NCI-H82 (cell line): ENCODE measurements at regions not wholly inside any gene's neighbourhood (a gene's known extent, or its start where the extent isn't known, plus 50 kb on each side); places are given as distances from the start of the nearest gene placed in this dataset.

Experiments
- DNase-seq: peaks from one replicate; lab custom pipeline; 2025; lab: John Stamatoyannopoulos, UW

DNA sequence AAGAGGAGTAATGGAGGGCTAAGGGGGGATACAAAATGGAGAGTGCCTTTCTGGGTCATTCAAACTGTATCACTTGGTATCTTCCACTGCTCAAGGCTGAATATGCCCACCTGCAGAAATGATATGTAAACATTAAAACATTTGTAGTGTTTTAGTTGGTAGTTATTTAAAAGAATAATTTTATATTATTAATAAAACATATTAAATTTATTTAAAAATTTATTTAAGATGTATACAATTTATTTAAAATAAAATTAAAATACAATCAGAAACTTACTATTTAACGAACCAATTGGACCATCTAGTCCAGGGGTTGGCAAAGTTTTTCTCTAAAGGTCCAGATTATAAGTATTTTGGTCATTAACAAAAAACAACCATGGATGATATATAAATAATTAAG lies 308.5 kb downstream of the PLK2 start:
- no peak for DNase-seq

DNA sequence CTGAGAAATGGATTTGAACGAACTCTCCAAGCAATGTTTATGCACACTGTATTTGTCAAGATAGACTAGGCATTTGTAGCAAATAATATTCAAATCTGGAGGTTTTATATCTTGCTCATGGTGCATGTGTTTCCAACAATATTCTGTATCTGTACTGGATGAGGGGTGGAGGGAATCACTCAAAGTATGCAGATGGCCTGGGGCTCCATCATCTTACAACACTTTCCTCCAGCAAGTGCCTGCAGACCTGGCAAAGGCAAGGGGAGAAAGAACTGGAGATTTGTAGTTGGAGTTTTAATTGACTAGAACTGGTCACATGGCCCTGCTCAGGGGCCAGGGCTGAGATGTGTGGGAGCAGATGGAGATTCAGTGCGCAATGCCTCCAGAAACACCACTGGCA lies 309.0 kb downstream of the PLK2 start:
- DNase-seq: no peak

DNA sequence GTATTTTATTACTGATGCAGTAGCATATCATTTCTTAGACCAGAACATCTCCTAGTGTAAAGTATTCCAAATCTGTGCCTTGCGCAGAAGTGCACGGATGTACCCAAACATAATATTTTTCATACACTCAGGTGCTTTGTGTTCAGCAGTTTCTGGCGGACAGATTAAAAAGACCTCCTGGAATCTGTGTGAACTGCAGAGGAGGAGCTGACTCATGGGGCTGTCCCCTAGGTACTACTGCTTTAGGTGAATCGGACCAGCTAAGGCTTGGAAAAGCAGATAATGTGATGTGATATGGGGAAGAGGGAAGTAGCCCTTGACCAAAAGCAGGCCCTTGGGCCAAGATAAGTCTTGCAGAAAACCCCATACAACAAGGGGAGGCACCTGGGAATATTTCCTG lies 310.1 kb downstream of the PLK2 start:
- DNase-seq: no peak

DNA sequence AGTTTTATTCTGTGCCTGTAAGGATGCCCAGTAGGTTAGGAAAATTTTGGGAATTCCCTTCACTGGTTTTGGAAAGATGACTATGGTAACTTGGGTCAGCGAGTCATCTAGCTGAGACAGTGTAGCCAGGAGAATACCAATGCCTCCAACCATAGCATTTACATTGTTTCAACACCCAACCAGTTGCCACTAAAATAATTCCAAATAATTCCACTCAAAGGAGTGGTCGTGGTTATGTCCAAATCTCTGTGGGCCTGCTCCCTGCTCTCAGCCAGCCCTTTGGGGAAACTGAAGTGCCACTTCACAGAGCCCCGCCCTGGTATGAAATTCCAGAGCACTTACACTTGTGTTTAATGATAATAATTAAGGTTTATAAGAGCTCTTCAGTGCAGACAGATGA lies 310.5 kb downstream of the PLK2 start:
- DNase-seq: no peak

DNA sequence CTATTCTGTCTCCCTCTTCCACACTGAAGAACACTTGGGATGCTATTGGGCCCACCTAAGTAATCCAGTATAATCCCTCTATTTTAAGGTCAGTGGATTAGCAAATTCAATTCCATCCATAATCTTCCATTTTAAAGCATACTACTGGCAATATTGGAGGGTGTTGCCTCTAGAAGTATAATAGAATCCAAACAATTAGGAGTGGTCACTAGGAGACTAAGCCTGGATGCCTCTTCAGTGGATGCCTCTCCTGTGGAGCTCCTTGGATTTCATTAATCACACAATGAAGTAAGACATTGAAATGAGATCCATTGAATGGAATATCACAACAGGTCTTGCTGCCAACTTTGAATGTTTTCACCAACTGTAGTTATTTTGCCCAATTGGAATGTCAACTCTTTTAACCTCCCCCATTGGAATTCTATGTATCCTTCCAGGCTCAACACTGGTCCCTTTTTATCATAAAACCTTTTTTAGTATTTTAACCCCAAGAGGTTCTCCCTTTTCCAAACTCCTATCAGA lies 311.6 kb downstream of the PLK2 start:
- DNase-seq: peak; percentile 13

DNA sequence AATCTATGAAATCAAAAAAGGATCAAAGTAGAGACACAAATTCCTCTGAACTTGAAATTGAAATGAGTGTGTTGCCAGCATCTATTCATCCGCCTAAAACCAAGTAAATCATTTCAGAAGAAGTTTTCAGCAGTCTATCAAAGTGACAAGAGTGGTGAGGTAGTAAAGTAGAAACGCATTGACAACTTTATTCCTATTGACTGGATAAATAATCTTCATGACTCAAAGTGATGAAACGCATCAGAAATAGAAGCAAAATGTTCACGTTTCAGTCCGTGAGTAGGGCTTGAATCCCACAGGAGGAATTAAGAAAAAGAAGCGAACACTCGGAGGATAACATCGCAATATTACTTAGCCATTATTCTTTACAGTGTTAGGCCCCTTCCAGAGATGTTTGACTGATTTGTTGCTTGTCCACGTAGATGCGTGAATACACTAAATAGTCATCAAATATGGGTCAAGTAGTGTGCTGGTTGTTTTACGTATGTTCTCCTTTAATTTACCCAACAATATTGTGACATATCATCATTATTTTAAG lies 314.4 kb downstream of the PLK2 start:
- no peak for DNase-seq

DNA sequence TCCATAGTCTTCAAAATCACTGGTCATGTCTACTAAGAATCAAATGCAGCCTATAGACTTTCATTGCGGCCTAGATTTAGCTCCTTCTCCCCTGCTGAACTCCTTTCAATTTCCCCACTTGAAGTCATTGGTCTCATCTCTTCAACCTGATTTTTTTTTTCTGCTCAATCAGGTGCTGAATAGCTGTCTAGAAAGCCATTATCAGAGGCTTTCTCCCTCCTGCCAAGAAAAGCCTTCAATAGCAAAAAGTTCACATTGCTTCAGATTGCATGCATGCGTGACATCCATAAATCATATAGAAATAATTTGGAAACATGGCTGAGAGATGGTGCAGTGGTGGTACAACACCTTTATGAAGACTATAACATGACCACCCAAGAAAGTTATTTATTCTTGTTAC lies 316.2 kb downstream of the PLK2 start:
- no peak for DNase-seq

DNA sequence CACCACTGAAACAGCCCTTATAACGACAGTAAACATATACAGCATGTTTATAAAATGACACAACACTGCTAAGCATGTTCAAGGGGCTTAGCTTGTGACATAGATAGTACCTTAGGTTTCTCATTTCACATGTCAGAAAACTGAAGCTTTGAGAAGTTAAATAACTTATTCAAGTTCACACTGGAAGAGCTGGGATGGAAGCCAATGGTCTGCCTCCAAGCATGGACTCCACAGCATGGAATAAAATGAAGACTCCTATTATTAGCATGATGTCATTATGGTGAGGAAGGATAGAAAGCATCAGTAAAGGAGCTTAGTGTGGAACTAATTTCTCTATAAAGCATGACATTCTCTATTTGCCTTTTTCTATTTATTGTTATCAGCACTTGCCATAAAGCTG lies 316.7 kb downstream of the PLK2 start:
- no peak for DNase-seq

DNA sequence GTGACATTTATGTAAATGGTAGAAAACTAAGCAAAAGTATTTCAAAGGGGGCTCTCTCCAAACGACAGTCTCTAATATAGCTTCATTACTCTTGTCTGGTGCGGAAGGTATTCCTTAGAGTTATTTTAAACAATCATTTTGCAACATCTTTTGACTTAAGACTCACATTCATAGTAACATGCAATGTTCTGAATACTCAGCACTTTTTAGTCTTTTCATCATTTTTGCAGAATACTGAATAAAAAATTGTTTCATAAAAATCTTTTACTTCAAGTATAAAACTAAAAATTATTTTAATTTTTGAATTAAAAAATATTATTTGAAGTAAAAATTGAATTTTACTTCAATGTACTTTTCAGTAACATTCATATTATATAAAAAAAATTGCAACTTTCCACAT lies 321.1 kb downstream of the PLK2 start:
- no peak for DNase-seq

DNA sequence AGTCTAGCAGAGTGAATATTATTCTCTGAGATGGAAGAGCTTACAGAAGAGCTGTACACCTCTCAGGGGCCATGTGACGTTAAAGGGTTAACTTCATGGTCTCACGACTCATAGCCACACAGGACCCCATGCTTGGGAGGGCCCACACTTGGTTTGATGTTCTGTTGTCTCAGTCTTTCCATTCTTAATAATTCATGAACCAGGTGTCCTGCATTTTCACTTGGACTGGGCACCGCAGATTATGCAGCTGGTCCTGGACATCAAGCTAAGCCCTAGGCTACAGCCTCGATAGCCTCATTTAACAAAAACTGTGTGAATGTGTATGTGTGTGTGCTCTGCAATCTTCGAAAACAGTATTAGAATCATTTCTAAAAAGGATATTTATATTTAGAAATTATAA lies 323.5 kb downstream of the PLK2 start:
- DNase-seq: no peak

DNA sequence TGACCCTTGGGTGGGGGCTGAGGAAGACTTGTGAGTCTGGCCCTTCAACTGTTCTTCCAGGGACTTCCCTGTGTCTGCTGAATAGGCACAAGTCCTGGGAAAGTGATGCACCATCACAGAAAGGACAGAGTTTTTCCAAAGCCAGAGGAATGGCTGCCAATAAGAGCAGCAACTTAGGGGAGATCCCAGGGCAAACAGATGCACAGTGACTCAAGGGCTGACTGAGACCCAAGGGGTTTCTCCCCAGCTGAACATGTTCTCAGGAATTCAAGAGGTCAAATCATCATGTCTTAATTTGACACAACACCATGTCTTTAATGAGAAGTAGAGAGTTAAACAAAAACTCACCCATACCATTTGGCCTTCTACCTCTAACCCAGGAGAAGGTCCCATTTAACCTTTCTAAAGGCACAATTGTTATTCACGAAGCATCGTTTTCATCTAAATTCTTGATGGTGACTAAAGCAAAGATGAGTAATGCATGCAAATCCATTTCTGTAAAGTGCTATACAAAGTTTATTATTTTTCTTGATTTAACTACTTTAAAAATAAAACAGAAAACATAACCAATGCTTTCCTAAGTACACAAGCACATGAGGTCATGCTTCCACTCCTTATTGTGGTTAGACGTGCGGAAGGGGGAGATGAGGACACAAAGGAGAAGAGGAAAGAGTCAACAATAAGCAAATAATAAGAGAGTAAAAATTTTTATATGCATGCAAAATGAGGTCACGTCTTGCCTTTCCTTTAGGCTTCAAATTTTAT lies 324.1 kb downstream of the PLK2 start:
- DNase-seq: no peak

DNA sequence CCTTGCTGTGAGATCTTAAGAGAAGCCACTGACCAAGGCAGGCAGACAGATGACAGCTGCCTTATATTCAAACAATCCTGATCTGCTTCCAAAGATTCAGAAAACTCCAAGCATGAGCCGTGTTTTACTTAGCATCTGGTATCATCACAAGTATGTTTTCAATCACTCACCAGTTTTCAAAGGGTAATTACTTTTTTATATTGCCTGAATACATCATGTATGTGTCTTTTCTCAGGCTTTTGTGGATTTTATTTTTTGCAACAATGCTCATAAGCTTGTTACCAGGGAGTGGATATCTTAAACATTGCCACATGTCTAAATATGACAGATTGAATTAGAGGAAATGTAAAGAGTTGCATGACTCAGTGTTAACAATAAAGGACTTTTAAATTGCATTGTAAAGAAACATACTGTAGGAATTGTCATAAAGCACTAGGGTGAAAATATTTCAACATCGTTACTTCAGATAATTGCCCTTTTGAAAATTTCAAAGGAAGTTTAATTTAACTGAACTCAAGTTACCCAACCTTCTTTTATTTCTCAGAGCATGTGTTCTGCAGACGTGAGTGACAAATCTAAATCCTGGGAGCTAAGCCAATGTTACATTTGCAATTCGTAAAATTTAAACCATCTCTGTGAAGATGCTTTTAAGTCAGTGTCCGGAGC lies 326.1 kb downstream of the PLK2 start:
- DNase-seq: no peak

DNA sequence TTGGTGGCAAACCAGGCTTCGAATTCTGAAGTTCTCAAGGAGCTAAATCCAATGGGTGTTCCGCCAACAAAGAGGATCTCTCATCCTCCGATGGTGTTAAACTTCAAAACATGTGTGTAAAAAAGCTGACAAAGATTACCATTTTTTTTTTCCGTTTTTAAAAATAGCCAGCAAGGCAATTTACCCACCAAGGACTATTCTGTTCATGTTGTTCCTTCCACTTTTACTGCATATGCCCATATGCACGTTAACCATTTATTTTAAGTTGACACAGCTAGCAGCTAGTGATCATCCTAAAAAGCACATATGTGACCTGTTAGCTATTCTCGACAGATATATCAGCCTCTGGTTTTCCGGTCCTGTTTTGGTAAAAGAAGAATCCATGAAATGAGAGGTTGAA lies 326.7 kb downstream of the PLK2 start:
- no peak for DNase-seq

DNA sequence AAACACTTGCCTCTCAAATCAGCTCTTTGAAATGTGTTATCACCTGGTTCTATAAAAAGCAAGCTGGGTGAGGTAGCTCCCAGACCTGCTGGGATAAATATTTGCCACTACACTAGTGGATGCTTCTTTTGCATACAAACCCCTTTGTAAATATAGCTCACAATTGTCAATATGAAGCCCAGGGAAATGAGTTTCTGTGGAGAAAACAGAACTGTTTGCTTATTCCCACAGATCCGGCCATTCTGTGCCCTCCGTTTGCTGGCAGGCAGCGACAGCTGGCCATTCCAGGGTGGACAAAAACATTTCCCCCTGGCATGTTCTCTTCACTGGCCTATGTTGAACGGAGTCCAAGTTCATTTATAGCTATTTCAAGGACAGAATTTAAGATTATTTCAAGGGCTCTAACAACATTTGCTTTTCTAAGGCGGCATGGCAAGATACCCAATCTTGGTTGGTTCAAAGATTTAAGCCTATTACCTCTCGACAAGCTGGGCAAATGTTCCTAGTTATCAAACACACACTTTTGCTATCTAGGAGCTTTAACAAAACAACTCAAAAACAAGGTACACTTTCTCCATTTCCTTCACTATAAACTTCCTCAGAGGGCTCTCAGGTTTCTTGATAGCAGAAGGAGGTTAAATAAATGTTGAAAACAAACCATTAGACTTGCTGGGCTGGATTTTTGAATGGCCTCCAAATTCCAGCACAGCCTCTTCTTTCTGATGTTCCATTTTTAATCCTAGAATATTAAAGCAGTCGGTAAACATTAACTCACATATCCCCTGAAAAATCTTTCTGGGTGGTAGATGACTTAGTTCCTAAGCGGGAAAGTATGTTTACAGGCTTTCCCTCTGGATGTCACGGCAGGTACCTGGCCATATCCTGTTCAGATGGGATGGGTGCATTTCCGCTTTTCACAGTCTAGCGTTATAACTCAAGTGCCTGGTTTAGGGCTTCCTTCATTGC lies 332.3 kb downstream of the PLK2 start:
- no peak for DNase-seq

DNA sequence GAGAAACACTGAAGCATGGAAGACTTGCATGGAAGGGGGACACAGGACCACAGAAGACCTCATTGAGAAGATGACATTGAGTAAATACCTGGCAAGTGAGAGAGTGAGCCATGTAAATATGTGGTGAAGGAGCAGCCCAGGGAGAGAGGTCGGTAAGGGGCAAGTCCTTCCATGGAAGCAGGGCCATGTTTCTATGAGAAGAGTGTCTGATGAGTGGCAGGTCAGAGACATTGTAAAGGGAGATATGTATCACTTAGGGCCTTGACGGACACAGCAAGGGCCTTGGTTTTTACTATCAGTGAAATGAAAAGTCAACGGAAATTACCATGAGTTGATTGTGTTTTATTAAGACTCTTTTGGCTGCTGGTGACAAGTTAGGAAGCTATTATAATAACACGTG lies 336.4 kb downstream of the PLK2 start:
- DNase-seq: no peak

DNA sequence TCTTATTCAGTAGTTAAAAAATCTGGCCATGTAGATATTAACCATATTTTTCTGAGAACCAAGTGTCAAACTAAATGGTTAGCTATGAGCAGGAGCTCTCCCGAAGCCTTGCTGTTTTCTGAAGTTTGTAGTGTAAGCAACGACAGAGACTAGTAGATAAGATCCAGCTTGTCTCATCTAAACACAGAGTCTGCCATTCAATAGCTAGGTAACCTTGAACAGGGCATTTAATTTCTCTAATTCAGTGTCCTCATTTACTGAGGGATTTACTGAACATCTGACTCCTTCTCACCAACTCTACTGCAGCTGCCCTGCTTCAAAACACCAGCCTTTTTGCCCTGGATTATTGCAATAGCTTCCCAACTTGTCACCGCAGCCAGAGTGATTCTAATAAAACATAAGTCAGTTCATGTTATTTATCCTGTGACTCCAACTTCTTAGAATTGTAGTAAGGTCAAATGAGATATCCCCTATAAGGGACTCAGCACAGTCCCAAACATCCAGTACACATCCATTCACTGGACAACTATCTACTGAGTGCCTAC lies 337.0 kb downstream of the PLK2 start:
- no peak for DNase-seq

DNA sequence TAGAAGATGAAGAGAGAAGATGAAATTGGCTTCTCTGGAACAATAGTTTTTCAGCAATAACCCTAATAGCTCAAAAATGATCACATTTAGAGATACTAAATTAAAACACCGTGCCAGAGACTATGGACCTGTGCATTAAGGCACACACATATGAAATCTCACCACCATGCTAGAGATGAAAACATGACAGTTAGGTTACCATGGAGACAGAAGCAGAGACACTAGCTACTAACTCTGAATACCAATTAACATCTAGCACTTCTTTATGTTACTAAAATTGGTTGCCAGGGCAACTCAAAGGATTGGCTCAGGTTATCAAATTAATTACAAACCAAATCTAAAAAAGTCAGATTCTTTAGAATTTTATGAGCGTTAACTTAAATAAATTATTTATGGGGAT lies 337.7 kb downstream of the PLK2 start:
- no peak for DNase-seq

DNA sequence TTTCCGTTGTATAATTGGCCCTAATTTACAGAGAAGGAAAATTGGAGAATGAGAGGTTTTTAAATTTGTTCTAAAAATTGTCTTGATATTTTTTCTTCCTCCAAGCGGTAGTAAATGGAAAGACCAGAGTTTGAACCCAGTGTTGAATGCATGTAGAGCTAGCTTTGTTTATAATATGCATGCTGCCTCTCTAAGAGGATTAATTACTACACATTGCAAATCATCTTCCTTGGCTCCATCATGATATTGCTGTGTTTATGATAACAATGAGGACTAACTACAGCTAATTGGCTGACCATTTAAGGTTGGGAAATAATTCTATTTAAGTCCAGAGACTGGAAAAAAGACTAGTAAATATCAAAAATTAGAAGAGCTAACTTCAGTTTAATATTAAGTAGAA lies 338.5 kb downstream of the PLK2 start:
- DNase-seq: peak; percentile 5

DNA sequence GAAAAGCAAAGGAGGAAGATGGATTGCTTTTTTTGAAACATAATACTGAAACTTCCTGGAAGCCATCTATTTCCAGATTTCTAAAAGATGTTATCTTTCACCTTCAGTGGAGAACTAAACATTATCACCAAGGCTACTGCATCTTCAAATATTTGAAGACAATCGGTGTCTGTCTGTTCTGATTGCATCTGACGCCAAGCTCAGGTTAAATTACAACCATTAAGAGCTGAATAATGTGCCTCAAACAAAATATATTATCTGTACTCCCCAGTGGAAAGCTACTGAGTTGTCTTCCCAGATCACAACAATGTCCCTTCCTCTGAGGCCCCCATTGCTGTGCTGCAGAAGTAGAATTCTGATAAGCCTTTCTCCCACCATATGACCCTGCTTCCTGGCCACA lies 342.3 kb downstream of the PLK2 start:
- no peak for DNase-seq

DNA sequence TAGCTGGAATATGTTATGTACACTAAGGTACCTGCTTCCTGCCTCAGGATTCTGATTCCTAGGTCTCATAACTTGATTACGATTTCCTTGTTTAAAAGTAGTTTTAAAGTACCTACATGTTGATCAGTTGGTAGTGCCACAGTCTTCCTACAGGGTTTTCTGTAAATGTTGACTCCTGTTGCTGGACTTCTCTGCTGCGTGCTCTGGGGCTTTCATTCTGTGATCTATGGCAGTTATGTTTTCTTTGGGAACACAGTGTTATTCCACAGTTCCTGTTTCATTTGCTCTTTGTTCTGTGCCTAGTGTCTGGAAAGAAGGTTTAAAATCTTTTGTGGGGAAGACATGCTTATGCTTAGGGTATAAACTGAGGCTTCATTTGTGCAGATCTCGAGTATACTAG lies 343.5 kb downstream of the PLK2 start:
- no peak for DNase-seq

DNA sequence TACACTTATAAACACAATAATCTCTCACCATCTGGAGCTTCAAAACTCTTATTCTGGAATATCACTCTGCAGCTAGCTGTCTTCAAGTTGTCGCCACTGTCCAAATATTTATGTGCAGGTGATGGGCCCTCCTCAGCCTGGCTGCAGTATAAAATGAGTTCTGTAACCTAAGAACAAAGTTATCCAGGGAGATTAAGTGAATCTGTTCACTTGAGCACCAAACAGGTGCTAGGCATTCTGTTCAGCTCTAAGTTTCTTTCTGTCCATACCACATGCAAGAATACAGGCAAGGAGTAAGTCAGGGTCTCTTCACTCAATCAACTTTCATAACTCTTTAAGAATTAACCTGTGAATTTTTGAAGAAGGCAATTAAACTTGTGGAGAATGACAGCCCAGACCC lies 344.1 kb downstream of the PLK2 start:
- DNase-seq: no peak

DNA sequence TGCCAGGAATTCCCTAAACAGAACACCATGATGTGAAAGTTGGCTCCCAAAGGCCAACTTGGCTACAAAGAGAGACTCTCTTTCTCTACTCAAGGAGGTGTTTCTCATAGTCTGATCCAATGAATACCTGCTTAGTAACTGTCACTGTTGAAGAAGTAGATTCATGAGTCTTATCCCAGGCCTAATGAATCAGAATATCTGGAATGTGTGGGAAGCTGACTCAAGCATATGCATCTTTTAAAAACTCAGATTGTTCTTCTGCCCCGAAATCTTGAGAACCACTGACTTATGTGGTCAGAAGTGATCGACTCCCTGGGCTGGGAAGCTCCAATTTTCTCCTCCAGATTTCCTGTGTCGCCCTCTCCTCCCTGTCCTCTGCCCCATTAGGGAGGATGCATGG lies 345.6 kb downstream of the PLK2 start:
- DNase-seq: no peak
